ENCODE measurements at regions not wholly inside any gene's neighbourhood (a gene's known extent, or its start where the extent isn't known, plus 50 kb on each side); places are given as distances from the start of the nearest gene placed in this dataset.

- H3K9me3 ChIP-seq, result no peaks in the 10 kb centered on the region
- no peak for TF ChIP-seq CTCF (IDR thresholded peaks at IDR 0.05; ENCODE audit: low read depth, low read length)
- no peaks in the 10 kb centered on the region for H3K36me3 ChIP-seq
- H3K4me3 ChIP-seq (ENCODE audit: low read depth, low read length), result no peak overlapping the region
- H3K4me1 ChIP-seq, result peaks cover 13% of the 10 kb centered on the region
- no peaks in the 10 kb centered on the region for H3K27me3 ChIP-seq
- DNase-seq, result no peak
Measured at GRCh38 chr7:16174253-16174652, 247.1 kb downstream of the CRPPA start.

GRCh38 chr7:16172366-16172765 lies 249.0 kb downstream of the CRPPA start:
- no peaks in the 10 kb centered on the region; the same call in none of the 2 replicates for H3K4me1 ChIP-seq
- DNase-seq, result no peak
- no peaks in the 10 kb centered on the region for H3K36me3 ChIP-seq
- no peaks in the 10 kb centered on the region for H3K9me3 ChIP-seq
- H3K27me3 ChIP-seq, result no peaks in the 10 kb centered on the region
- H3K4me3 ChIP-seq (ENCODE audit: low read depth, low read length), result no peak overlapping the region
- no peak for TF ChIP-seq CTCF (IDR thresholded peaks at IDR 0.05; ENCODE audit: low read depth, low read length)

GRCh38 chr7:16171928-16172327 lies 249.4 kb downstream of the CRPPA start:
- H3K4me3 ChIP-seq (ENCODE audit: low read depth, low read length), result no peak overlapping the region
- no peak for DNase-seq
- H3K27me3 ChIP-seq, result no peaks in the 10 kb centered on the region
- TF ChIP-seq CTCF (IDR thresholded peaks at IDR 0.05; ENCODE audit: low read depth, low read length), result no peak
- H3K36me3 ChIP-seq, result no peaks in the 10 kb centered on the region
- H3K9me3 ChIP-seq, result no peaks in the 10 kb centered on the region
- no peaks in the 10 kb centered on the region; the same call in none of the 2 replicates for H3K4me1 ChIP-seq

- H3K27me3 ChIP-seq, result no peaks in the 10 kb centered on the region
- TF ChIP-seq CTCF (IDR thresholded peaks at IDR 0.05; ENCODE audit: low read depth, low read length), result no peak
- no peaks in the 10 kb centered on the region; the same call in 1 of the 2 replicates for H3K4me1 ChIP-seq
- H3K4me3 ChIP-seq (ENCODE audit: low read depth, low read length), result no peak overlapping the region
- DNase-seq, result no peak
- H3K36me3 ChIP-seq, result no peaks in the 10 kb centered on the region
- H3K9me3 ChIP-seq, result no peaks in the 10 kb centered on the region
Measured at GRCh38 chr7:16170671-16171070, 250.7 kb downstream of the CRPPA start.

GRCh38 chr7:16169537-16169936 lies 251.8 kb downstream of the CRPPA start:
- H3K4me1 ChIP-seq, result no peaks in the 10 kb centered on the region
- DNase-seq, result no peak
- no peaks in the 10 kb centered on the region for H3K9me3 ChIP-seq
- H3K4me3 ChIP-seq (ENCODE audit: low read depth, low read length), result no peak overlapping the region
- H3K27me3 ChIP-seq, result no peaks in the 10 kb centered on the region
- no peak for TF ChIP-seq CTCF (IDR thresholded peaks at IDR 0.05; ENCODE audit: low read depth, low read length)
- H3K36me3 ChIP-seq, result no peaks in the 10 kb centered on the region

- Histone ChIP-seq H3K4me3 (ENCODE audit: low read depth, low read length) (no peak overlapping the region), H3K9me3 (no peaks in the 10 kb centered on the region), H3K36me3 (no peaks in the 10 kb centered on the region), H3K4me1 (no peaks in the 10 kb centered on the region), H3K27me3 (no peaks in the 10 kb centered on the region)
- TF ChIP-seq CTCF (IDR thresholded peaks at IDR 0.05; ENCODE audit: low read depth, low read length), result no peak
- DNase-seq, result no peak
Measured at GRCh38 chr7:16167526-16167925, 253.8 kb downstream of the CRPPA start.

Measured in BE2C (cell line).